Head of caudate nucleus (tissue), 42 donors: ENCODE measurements at regions not wholly inside any gene's neighbourhood (a gene's known extent, or its start where the extent isn't known, plus 50 kb on each side); places are given as distances from the start of the nearest gene placed in this dataset.
"Not testable (repeated sequence)": the region's sequence is repeated elsewhere in the genome, so short reads cannot be mapped to it uniquely, and the experiment has no call there.

ENCODE experiments used
- DNase-seq, 42 donors: peaks; one replicate each; pipeline versions ENCODE4 v3.0.0 to v3.0.0-alpha.2; 2020 to 2021; ENCODE audit warnings: mixed read lengths in 7 of 42
- intact Hi-C: fragments of 100-400 bp; cut with DNase I; formaldehyde crosslinking; loops from one replicate; pipeline ENCODE4 v1.15.0; 2022

DNA sequence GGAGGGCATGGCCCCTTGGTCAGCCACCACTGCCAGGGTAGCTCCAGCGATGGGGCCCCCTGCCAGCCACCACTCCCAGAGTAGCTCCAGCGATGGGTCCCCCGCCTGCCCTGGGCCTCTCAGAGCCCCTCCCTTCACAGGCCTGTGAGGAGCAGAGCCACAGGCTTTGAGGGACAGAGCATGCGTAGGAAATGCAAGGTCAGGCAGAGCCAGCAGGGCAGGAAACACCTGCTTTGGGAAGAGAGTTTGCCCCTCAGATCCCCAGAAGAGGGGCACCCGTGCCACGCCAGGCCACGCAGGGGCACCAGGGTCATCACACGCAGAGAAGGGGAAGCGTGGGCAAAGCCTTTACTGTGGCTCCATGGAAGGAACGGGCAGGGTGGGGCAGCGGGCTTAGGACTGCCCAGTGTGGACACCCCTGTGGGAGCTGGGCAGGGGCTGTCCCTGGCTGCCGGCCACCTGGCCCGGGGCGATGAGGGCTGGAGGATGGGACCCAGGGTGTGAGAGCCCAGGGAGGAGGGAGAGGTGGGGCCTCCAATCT lies 477.8 kb downstream of the BRD1 start:
- intact Hi-C loops: no loop called here
- DNase-seq: peak in 4 of 42 donors; percentile 1 to 33 (median 7)

DNA sequence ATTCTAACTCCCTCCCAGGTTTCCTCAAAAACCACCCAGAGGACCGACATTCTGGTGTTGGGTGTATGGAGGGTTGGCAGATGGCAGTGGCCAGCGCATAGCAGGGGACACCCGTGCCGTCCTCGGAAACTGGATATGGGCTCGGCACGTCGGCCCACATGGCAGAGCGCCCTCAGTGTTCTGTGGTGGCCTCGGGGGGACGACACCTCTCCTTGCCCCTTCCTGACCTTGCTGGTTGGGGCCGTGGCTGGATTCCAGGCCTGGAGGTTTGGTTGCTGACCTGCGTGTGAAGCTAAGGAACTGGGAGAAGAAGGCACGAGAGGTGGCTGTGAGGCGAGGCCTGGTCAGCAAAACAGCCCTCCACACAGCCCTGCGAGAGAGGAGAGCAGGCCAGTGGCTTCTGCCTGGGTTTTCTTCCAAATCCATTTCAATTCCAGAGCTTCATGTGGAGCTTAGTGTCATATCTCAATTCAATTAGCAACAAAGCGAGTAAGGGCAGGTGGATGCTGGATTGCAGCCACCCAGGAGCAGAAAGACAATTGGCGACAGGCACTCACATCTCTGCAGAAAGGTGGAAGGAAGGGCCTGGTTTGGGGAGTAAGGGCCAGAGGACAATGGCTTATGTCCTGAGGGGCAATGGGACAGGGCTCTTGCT lies 478.4 kb downstream of the BRD1 start:
- DNase-seq: peak in 2 of 42 donors; percentile 7 to 9
- intact Hi-C loops: no loop called here

GRCh38 chr22:49348631-49349030 lies 479.0 kb downstream of the BRD1 start:
- peak in 2 of 42 donors; percentile 5 to 11 for DNase-seq
- intact Hi-C loops: no loop called here

GRCh38 chr22:49347376-49347775 lies 480.3 kb downstream of the BRD1 start:
- DNase-seq: peak in 1 of 42 donors; percentile 9
- intact Hi-C loops: no loop called here

- DNase-seq: peak in 1 of 42 donors; percentile 3
- intact Hi-C loops: no loop called here
Observed at GRCh38 chr22:49345896-49346295, 481.8 kb downstream of the BRD1 start.

DNA sequence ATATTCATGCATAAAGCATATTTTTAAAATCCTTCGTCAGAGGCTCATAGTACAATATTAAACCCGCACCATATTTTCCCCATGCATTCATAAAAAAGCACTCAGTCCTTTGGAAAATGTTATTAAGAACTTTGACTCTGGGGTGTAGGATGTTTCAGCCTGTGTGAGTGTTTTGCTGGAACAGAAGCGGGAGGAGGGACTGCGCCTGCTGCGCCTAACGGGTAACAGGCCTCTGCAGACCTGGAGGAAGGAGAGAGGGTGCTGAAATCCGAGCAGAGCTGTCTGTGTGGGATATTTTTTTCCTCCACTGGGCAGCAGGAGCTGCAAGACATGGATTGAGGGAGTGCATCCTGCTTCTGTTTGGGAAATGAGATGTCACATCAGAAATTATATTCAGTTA lies 483.0 kb downstream of the BRD1 start:
- intact Hi-C loops: no loop called here
- peak in 2 of 42 donors; percentile 6 to 30 for DNase-seq

- intact Hi-C loops: no loop called here
Observed at GRCh38 chr22:49344161-49344560, 483.5 kb downstream of the BRD1 start.

DNA sequence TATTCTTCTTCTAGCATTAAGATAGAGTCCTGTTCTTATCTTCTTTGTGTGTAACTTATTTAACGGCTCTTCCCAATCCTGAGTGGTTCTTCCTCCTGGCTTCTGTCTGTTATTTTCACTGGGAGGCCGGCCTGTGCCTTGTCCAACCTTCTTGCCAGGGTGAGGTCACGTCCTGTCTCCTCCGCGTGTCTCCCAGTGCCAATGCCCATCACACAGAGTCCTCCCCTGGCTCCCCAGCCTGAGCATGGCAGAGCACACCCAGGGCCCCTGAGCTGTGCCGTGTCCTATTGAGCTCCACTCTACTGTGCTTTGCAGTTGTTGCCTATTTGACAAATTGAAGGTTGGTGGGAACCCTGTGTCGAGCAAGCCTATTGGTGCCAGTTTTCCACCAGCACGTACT lies 487.3 kb downstream of the BRD1 start:
- DNase-seq: peak in 6 of 42 donors; percentile 1 to 31 (median 14)
- intact Hi-C loops: no loop called here

More at GRCh38 chr22:49344161-49344560, 483.5 kb downstream of the BRD1 start:
- DNase-seq: peak in 10 of 42 donors; percentile 5 to 50 (median 20)

DNA sequence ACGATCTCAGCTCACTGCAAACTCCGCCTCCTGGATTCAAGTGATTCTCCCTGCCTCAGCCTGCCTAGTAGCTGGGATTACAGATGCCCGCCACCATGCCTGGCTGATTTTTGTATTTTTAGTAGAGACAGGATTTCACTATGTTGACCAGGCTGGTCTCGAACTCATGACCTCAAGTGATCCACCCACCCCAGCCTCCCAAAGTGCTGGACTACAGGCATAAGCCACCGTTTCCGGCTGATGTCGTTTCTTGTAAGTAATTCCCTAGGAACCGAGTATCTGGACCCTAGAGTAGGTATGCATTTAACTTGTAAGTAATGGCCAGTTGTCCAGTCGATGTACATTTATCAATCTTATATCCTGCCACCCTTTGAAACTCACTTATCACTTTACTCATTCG lies 491.2 kb downstream of the BRD1 start:
- intact Hi-C loops: not testable (repeated sequence)
- DNase-seq: peak in 3 of 42 donors; percentile 18 to 28 (median 28)

DNA sequence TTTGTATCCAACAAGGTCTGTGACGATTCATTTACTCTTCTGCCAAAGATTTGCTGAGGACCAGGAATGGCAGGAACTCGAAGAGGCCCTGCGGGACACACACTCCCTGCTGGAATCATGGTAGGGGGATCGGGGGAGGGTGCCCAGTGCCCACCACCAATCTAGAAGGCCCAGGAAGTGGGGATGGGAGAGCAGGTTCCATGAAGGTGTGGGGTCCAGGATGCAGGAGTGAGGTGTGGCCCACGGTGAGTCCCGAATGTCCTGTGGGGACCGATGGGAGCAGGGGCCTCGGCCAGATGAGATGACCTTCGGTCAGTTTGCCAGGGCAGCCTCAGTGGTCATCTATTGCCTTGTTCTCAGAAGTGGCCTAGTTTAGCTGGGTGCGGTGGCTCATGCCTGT lies 492.7 kb downstream of the BRD1 start:
- intact Hi-C loops: no loop called here
- peak in 4 of 42 donors; percentile 2 to 31 (median 15) for DNase-seq

GRCh38 chr22:49334449-49334789 lies 493.3 kb downstream of the BRD1 start:
- DNase-seq: peak in 4 of 42 donors; percentile 14 to 22 (median 16)
- intact Hi-C loops: no loop called here

DNA sequence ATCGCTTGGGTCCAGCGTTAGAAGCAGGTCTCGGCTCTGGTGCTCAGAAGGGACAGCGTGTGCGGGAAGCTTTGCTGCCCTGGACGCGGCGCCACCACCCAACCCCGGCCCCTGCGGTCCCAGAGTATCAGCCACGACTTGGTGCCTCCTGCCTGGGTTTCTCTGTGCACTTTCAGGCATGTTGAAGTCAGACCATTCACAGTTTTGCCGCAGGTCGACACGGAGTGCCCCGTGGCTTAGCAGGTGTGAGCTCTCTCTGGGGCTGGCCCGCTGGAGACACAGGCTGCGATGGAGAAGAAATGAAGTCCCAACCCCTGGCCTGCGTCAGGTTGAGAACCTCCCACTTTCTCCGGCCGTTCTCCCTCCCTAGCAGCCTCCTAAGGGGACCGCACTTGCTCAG lies 494.5 kb downstream of the BRD1 start:
- intact Hi-C loops: no loop called here
- DNase-seq: peak in 6 of 42 donors; percentile 12 to 32 (median 22)

DNA sequence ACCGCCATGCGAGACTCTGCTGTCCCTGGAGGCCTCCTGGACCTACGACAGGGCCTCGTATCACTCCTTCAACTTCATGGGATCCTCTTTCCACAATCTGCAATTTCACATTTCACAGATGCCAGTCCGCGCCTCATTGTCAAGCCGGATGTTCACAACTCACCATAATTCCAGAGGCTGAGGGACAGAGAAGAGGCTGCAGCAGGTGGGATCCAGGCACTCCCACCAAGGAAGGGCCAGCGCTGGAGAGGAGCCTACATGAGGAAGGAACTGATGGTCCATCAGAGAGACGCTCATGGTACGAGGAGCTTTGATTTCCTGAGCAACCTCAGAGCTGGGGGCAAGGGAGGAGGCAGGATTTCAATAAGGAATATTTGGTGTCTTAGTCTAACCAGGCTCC lies 495.0 kb downstream of the BRD1 start:
- intact Hi-C loops: no loop called here
- peak in 6 of 42 donors; percentile 2 to 38 (median 14) for DNase-seq

DNA sequence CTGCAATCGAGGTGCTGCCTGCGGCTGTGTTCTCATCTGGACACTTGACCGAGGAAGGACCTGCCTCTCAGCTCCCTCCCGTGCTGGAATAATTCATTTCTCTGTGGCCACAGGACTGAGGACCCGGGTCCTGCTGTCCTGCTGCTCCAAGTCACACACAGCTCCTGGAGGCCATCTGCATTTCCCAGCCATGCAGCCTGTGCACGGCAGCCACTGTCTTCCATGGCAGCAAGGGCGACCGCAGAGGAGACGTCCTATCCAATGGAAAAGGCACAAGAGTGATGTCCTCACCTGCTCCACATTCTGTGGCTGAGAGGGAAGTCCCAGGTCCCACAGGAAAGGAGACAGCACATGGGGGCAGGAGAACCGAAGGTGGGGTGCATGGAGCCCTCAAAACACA lies 495.8 kb downstream of the BRD1 start:
- DNase-seq: peak in 6 of 42 donors; percentile 8 to 33 (median 14)
- intact Hi-C loops: no loop called here

DNA sequence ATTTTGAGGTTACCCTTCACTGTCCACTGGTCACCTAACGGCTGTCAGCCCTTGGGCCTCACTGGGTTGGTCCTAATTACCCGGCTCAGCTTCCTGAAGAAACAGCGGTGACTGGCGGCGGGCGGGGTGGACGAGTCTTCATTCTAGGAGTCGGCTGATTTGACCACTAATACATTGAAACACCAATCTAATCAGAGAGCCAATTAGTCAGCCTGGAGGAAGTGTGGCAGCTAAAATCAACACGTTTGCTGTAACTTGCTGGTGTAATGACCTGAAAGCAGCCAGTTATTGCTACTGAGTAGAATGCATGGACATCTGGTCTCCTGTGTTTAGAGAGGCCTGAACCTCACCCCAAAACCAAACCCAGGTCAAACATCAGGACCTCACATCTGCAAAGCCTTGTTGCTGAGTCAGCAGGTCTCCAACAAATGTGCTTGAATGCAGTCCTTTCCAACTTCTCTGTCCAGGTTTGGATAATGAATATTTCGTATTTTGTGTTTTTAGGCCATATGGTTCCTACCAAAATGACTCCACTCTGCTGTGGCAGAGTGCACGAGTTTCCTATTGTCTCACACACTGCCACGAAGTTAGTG lies 496.4 kb downstream of the BRD1 start:
- peak in 5 of 42 donors; percentile 5 to 34 (median 25) for DNase-seq
- intact Hi-C loops: no loop called here

DNA sequence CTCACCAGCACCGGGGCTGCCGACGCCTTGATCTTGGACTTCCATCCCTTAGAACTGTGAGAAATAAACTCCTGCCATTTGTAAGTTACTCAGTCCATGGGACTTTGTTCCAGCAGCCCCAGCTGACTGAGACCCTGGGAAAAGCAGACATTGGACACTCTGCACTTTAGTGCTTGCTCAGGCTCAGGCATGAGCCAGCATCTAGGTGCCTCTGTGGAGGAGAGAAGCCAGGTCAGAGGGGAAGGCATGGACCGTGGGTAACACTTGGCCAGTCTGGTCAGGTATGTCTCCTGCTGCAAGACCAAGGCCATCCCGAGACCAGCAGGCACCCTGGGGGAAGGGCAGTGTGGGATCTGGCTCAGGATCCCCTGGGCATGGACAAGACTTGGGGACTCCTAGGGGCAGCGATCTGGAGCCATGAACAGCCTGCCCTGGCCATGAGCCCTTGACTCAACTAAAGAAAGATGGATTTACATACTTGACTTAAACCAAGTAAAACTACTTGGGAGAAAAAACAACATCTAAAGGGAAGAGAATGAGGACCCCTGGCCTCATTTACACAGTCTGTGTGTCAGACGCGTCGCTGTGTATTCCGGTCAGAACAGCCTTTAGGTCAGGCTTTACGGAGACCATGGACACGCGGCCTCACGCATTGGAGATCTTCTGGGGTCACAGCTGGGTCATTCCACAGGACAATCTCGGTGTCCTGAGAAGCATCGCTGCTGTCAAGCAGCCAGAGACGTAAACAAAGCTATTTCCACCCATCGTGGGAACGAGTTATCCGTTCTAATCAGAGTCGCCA lies 497.1 kb downstream of the BRD1 start:
- intact Hi-C loops: no loop called here
- DNase-seq: peak in 5 of 42 donors; percentile 9 to 30 (median 21)

GRCh38 chr22:49329636-49330035 lies 498.0 kb downstream of the BRD1 start:
- DNase-seq: peak in 5 of 42 donors; percentile 6 to 34 (median 12)
- intact Hi-C loops: no loop called here

DNA sequence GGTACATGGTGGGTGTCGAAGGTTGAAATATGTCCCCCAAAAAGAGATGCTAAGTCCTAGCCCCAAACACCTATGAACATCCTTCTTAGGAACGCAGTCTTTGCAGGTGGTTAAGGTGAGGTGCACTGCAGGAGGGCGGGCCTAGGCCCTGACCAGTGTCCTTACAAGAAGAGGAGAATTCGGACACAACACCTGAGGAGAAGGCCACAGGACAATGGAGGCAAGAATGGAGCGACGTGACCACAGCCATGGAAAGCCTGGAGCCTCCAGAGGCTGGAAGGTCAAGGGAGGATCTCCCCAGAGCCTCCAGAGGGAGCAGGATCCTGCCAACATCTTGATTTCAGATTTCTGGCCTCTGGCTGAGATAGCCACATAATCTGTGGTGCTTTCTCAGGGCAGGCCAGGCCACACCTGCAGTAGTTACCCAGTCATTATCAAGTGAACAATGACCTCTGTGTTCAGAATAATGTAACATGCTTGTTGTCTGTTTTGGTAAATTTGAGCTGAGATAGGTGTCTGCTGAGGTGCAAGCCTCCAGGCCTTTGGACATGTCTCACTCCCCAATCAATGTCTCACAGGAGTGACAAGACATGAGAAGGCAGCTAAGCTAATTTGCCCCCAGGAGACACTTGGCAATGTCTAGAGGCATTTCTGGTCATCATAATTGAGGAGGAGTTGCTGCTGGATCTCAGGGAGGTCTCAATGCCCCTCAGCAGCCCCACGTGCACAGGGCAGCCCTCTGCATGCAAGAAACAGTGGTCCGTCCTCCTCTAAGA lies 498.9 kb downstream of the BRD1 start:
- intact Hi-C loops: no loop called here
- peak in 7 of 42 donors; percentile 3 to 21 (median 9) for DNase-seq

GRCh38 chr22:49328118-49328475 lies 499.6 kb downstream of the BRD1 start:
- intact Hi-C loops: no loop called here
- peak in 9 of 42 donors; percentile 0 to 26 (median 14) for DNase-seq
